Omental fat pad (tissue), 3 donors: ENCODE measurements at regions not wholly inside any gene's neighbourhood (a gene's known extent, or its start where the extent isn't known, plus 50 kb on each side); places are given as distances from the start of the nearest gene placed in this dataset.

Source experiments
- ATAC-seq: fragments of 150-250 bp; one replicate; pipeline ENCODE4 v1.9.1; 2016; ENCODE audit warnings: mild to moderate bottlenecking, moderate library complexity; ENCODE audit not compliant: low FRiP score
- DNase-seq: peaks from one replicate; pipeline ENCODE4 v3.0.0-alpha.2; 2019; ENCODE audit warnings: low spot score
- CTCF ChIP-seq, 3 donors: fragments of 450-650 bp; IDR thresholded peaks; one replicate each; pipeline ENCODE4 v1.5.1; 2016 to 2017; ENCODE audit warnings: antibody characterized with exemption in 3 of 3, mild to moderate bottlenecking in 3 of 3, moderate library complexity in 2 of 3

GRCh38 chr5:165665735-165666400 is 2160.4 kb downstream of the MAT2B start:
- DNase-seq (no peak), ATAC-seq (no peak)
- no peak for TF ChIP-seq CTCF (IDR thresholded peaks at IDR 0.05)

- ATAC-seq (no peak), DNase-seq (no peak)
- TF ChIP-seq CTCF (IDR thresholded peaks at IDR 0.05) = no peak
Observed at GRCh38 chr5:165673499-165673898, 2168.1 kb downstream of the MAT2B start.

- no peak for TF ChIP-seq CTCF (IDR thresholded peaks at IDR 0.05)
- ATAC-seq (no peak), DNase-seq (no peak)
Observed at GRCh38 chr5:165695796-165696195, 2190.4 kb downstream of the MAT2B start.

- TF ChIP-seq CTCF (IDR thresholded peaks at IDR 0.05) = no peak
- ATAC-seq = no peak
Observed at GRCh38 chr5:165705960-165706359, 2200.5 kb downstream of the MAT2B start.

GRCh38 chr5:165712011-165712410 is 2206.6 kb downstream of the MAT2B start:
- TF ChIP-seq CTCF (IDR thresholded peaks at IDR 0.05) = no peak
- ATAC-seq (no peak), DNase-seq (no peak)

More at GRCh38 chr5:165705960-165706359, 2200.5 kb downstream of the MAT2B start:
- no peak for DNase-seq

GRCh38 chr5:165714598-165714997 is 2209.2 kb downstream of the MAT2B start:
- TF ChIP-seq CTCF (IDR thresholded peaks at IDR 0.05) = no peak
- ATAC-seq (no peak), DNase-seq (no peak)

- ATAC-seq (no peak), DNase-seq (no peak)
- no peak for TF ChIP-seq CTCF (IDR thresholded peaks at IDR 0.05)
Observed at GRCh38 chr5:165720901-165721300, 2215.5 kb downstream of the MAT2B start.
